HCT116 (cell line): ENCODE measurements at regions not wholly inside any gene's neighbourhood (a gene's known extent, or its start where the extent isn't known, plus 50 kb on each side); places are given as distances from the start of the nearest gene placed in this dataset.

ENCODE experiments used
- ATAC-seq: fragments of 200-7000 bp; cut with Tn5 transposase; 2 replicates; pipeline ENCODE4 v1.9.1; 2020; ENCODE audit warnings: mild to moderate bottlenecking, moderate library complexity
- BruUV-seq: library from RNA; stranded (reverse); fragments of 400-500 nt; replicated peaks from 2 replicates; lab custom pipeline; 2021; lab: Mats Ljungman, UMichigan
- CTCF ChIA-PET: fragments of 300-600 bp; sonication (Branson Sonifier 250); formaldehyde crosslinking; loops from one replicate; lab custom pipeline; 2021; ENCODE audit warnings: antibody characterized with exemption; lab: Charles Lee
- POLR2A ChIA-PET: fragments of 300-600, 350-600 bp; sonication (Branson Sonifier 250); formaldehyde crosslinking; loops from one replicate; lab custom pipeline; 2021; ENCODE audit warnings: antibody characterized with exemption; lab: Charles Lee
- RAD21 ChIA-PET, 2 experiments: fragments of 300-600 bp; sonication (Branson Sonifier 250); formaldehyde crosslinking; loops; one replicate each; lab custom pipeline; 2023; ENCODE audit warnings: low total read pairs in 2 of 2; ENCODE audit not compliant: uncharacterized antibody in 2 of 2, unreplicated experiment in 2 of 2, low non-redundant PET in 1 of 2; lab: Charles Lee
- DNase-seq: peaks from one replicate; pipeline ENCODE4 v3.0.0-alpha.2; 2010; ENCODE audit warnings: low read depth, low spot score
- H2AFZ ChIP-seq: fragments of 200-600 bp; shearing (Covaris generic), sonication (generic); 2 replicates; pipeline ENCODE4 v1.6.1; 2017; ENCODE audit warnings: low read depth, mixed run types, mixed read lengths, antibody characterized with exemption, low read length; ENCODE audit not compliant: poor library complexity, severe bottlenecking
- H3K27ac ChIP-seq: 2 replicates; pipeline ENCODE4 v1.5.1; 2012; ENCODE audit warnings: low read depth, low read length
- H3K27me3 ChIP-seq: fragments of 200-600 bp; sonication (generic); 2 replicates; pipeline ENCODE4 v1.6.1; 2016; ENCODE audit warnings: mixed run types, low read length, mixed read lengths; ENCODE audit not compliant: insufficient read depth
- H3K36me3 ChIP-seq, 2 experiments: fragments of 200-500 bp in 1 of 2; fragments of 200-600 bp in 1 of 2; sonication (Bioruptor generic) in 1 of 2; sonication (generic) in 1 of 2; 2 replicates each; pipeline versions ENCODE4 v1.5.1 to v1.6.1; 2014 to 2016; ENCODE audit warnings: low read length in 2 of 2, inconsistent platforms in 1 of 2, mixed read lengths in 1 of 2, mixed run types in 1 of 2; ENCODE audit not compliant: insufficient read depth in 2 of 2, control insufficient read depth in 1 of 2
- H3K4me1 ChIP-seq, 2 experiments: fragments of 200-600 bp in 1 of 2; sonication (generic) in 1 of 2; 2 replicates each; pipeline versions ENCODE4 v1.5.1 to v1.6.1; 2012 to 2017; ENCODE audit warnings: low read length in 2 of 2, inconsistent platforms in 1 of 2, mild to moderate bottlenecking in 1 of 2, mixed read lengths in 1 of 2, mixed run types in 1 of 2, moderate library complexity in 1 of 2; ENCODE audit not compliant: insufficient read depth in 2 of 2, control insufficient read depth in 1 of 2
- H3K4me2 ChIP-seq: fragments of 200-600 bp; sonication (generic); 2 replicates; pipeline ENCODE4 v1.6.1; 2017; ENCODE audit warnings: mixed run types, low read length, mixed read lengths
- H3K4me3 ChIP-seq, 2 experiments: fragments of 200-600 bp in 1 of 2; sonication (generic) in 1 of 2; replicated peaks in 1 of 2; 2 replicates each; pipeline ENCODE4 v1.5.1; 2011 to 2016; ENCODE audit warnings: low read length in 2 of 2, control low read depth in 1 of 2, low read depth in 1 of 2, mild to moderate bottlenecking in 1 of 2, mixed read lengths in 1 of 2, mixed run types in 1 of 2
- H3K79me2 ChIP-seq: fragments of 200-600 bp; sonication (generic); 2 replicates; pipeline ENCODE4 v1.6.1; 2017; ENCODE audit warnings: mild to moderate bottlenecking, mixed run types, low read length, moderate library complexity, mixed read lengths; ENCODE audit not compliant: insufficient read depth
- H3K9ac ChIP-seq: fragments of 200-600 bp; sonication (generic); 2 replicates; pipeline ENCODE4 v1.6.1; 2016; ENCODE audit warnings: low read length, mixed read lengths
- H3K9me2 ChIP-seq: fragments of 200-600 bp; sonication (generic), shearing (Covaris generic); 2 replicates; pipeline ENCODE4 v1.6.1; 2017; ENCODE audit warnings: mixed run types, mild to moderate bottlenecking, moderate library complexity; ENCODE audit not compliant: insufficient read depth
- H3K9me3 ChIP-seq, 2 experiments: fragments of 200-500 bp in 1 of 2; fragments of 200-600 bp in 1 of 2; sonication (Bioruptor generic) in 1 of 2; sonication (generic) in 1 of 2; 2 replicates each; pipeline ENCODE4 v1.6.1; 2014 to 2017; ENCODE audit warnings: low read length in 2 of 2, mixed read lengths in 2 of 2, inconsistent platforms in 1 of 2, low read depth in 1 of 2, mild to moderate bottlenecking in 1 of 2, mixed run types in 1 of 2, moderate library complexity in 1 of 2; ENCODE audit not compliant: control insufficient read depth in 1 of 2, insufficient read depth in 1 of 2
- H4K20me1 ChIP-seq: fragments of 200-600 bp; sonication (generic), shearing (Covaris generic); 2 replicates; pipeline ENCODE4 v1.6.1; 2017; ENCODE audit warnings: mixed run types, mild to moderate bottlenecking, moderate library complexity; ENCODE audit not compliant: insufficient read depth
- ATF3 ChIP-seq: IDR thresholded peaks from 2 replicates; pipeline ENCODE4 v1.6.1; 2012
- CBX3 ChIP-seq: IDR thresholded peaks from 2 replicates; pipeline ENCODE4 v1.6.1; 2012; ENCODE audit warnings: low read depth
- CEBPB ChIP-seq: IDR thresholded peaks from 2 replicates; pipeline ENCODE4 v1.6.1; 2012; ENCODE audit warnings: low read depth
- CTCF ChIP-seq, 3 experiments: fragments of 200-600 bp in 1 of 3; sonication (generic) in 1 of 3; IDR thresholded peaks in 2 of 3; conservative IDR thresholded peaks in 1 of 3; 2 replicates each; pipeline ENCODE4 v1.5.1; 2012 to 2017; ENCODE audit warnings: low read depth in 2 of 3, low read length in 2 of 3, antibody characterized with exemption in 1 of 3, borderline replicate concordance in 1 of 3, control low read depth in 1 of 3, mild to moderate bottlenecking in 1 of 3, mixed read lengths in 1 of 3, mixed run types in 1 of 3, moderate library complexity in 1 of 3; ENCODE audit not compliant: insufficient read depth in 1 of 3
- ELF1 ChIP-seq: IDR thresholded peaks from 2 replicates; pipeline ENCODE4 v1.6.1; 2012; ENCODE audit warnings: low read depth, borderline replicate concordance
- EZH2phosphoT487 ChIP-seq: fragments of 200-600 bp; IDR thresholded peaks from 2 replicates; pipeline ENCODE4 v1.6.1; 2018; ENCODE audit warnings: antibody characterized with exemption, borderline replicate concordance
- MAX ChIP-seq: IDR thresholded peaks from 2 replicates; pipeline ENCODE4 v1.6.1; 2012
- POLR2AphosphoS5 ChIP-seq: IDR thresholded peaks from 2 replicates; pipeline ENCODE4 v1.6.1; 2011; ENCODE audit warnings: mild to moderate bottlenecking, low read depth, low read length, moderate library complexity
- SIN3A ChIP-seq: IDR thresholded peaks from 2 replicates; pipeline ENCODE4 v1.6.1; 2012; ENCODE audit warnings: low read depth
- SRF ChIP-seq: IDR thresholded peaks from 2 replicates; pipeline ENCODE4 v1.6.1; 2012; ENCODE audit warnings: low read depth
- YY1 ChIP-seq: IDR thresholded peaks from 2 replicates; pipeline ENCODE4 v1.6.1; 2011; ENCODE audit warnings: low read length, low read depth, moderate library complexity, mild to moderate bottlenecking; ENCODE audit not compliant: insufficient replicate concordance; ENCODE audit errors: extremely low read depth
- ZBTB33 ChIP-seq: IDR thresholded peaks from 2 replicates; pipeline ENCODE4 v1.6.1; 2011; ENCODE audit warnings: mild to moderate bottlenecking, low read length, moderate library complexity; ENCODE audit not compliant: insufficient replicate concordance; ENCODE audit errors: extremely low read depth
- ZNF274 ChIP-seq: fragments of 200-500 bp; sonication (Bioruptor generic); IDR thresholded peaks from 2 replicates; pipeline ENCODE4 v1.6.1; 2014; ENCODE audit warnings: mild to moderate bottlenecking, low read depth, low read length, inconsistent platforms
- intact Hi-C: fragments of 100-400 bp; cut with micrococcal nuclease; formaldehyde crosslinking; loops from 2 replicates; pipeline ENCODE4 v1.10.0; 2022

GRCh38 chr12:67148265-67148664, 120.9 kb upstream of the CAND1 start:
- H3K4me2 ChIP-seq = no peak overlapping the region
- no peak overlapping the region for H3K9ac ChIP-seq
- no peaks in the 10 kb centered on the region for H3K9me2 ChIP-seq
- no peaks in the 10 kb centered on the region for H3K9me3 ChIP-seq
- no peak overlapping the region for H2AFZ ChIP-seq
- H3K79me2 ChIP-seq = no peaks in the 10 kb centered on the region
- H3K27ac ChIP-seq = no peak overlapping the region
- intact Hi-C loops = no loop called here
- H3K4me1 ChIP-seq = no peaks in the 10 kb centered on the region
- RAD21 ChIA-PET = no interaction called here
- TF ChIP-seq ELF1 (no peak), EZH2phosphoT487 (no peak), MAX (no peak), CTCF (IDR thresholded peaks at IDR 0.05 in 2 of 3, conservative IDR thresholded peaks at IDR 0.05 in 1 of 3; ENCODE audit: borderline replicate concordance in 1 of 3, insufficient read depth in 1 of 3, low read depth in 2 of 3, low read length in 2 of 3) (no peak), SIN3A (no peak), ATF3 (no peak), CEBPB (no peak), CBX3 (no peak), ZNF274 (no peak), POLR2AphosphoS5 (no peak), YY1 (no peak), ZBTB33 (no peak), SRF (no peak)
- CTCF ChIA-PET = interaction anchor here (1.3 to 2.4 kb wide), 2 partner anchors 13 kb away, joined by 5 to 11 read pairs; no protein-coding TSS in a partner anchor
- H3K4me3 ChIP-seq = no peak overlapping the region
- H3K27me3 ChIP-seq = peaks cover 15% of the 10 kb centered on the region; the same call in 1 of the 2 replicates
- POLR2A ChIA-PET = no interaction called here
- H3K36me3 ChIP-seq = no peaks in the 10 kb centered on the region
- BruUV-seq = no TSS peak
- DNase-seq (no peak), ATAC-seq (no peak)
- no peaks in the 10 kb centered on the region for H4K20me1 ChIP-seq
